Myocyte (in vitro differentiated cells): ENCODE measurements at regions not wholly inside any gene's neighbourhood (a gene's known extent, or its start where the extent isn't known, plus 50 kb on each side); places are given as distances from the start of the nearest gene placed in this dataset.
"Not testable (repeated sequence)": the region's sequence is repeated elsewhere in the genome, so short reads cannot be mapped to it uniquely, and the experiment has no call there.

Experiments
- DNase-seq: peaks from one replicate; pipeline ENCODE4 v3.0.0-alpha.2; 2012; ENCODE audit warnings: low read depth

- DNase-seq = no peak
These were observed 733.0 kb downstream of the GRIK2 start for GRCh38 chr6:102126488-102126887.

- no peak for DNase-seq
These were observed 733.7 kb downstream of the GRIK2 start for GRCh38 chr6:102127253-102127652.

GRCh38 chr6:102137859-102138258 is 744.4 kb downstream of the GRIK2 start:
- DNase-seq = no peak

- no peak for DNase-seq
These were observed 755.7 kb downstream of the GRIK2 start for GRCh38 chr6:102149191-102149590.

- no peak for DNase-seq
These were observed 757.0 kb downstream of the GRIK2 start for GRCh38 chr6:102150549-102150948.

GRCh38 chr6:102154176-102154575 is 760.7 kb downstream of the GRIK2 start:
- DNase-seq = no peak

GRCh38 chr6:102154874-102155273 is 761.4 kb downstream of the GRIK2 start:
- no peak for DNase-seq

- not testable (repeated sequence) for DNase-seq
These were observed 776.3 kb downstream of the GRIK2 start for GRCh38 chr6:102169802-102170201.

- no peak for DNase-seq
These were observed 793.7 kb downstream of the GRIK2 start for GRCh38 chr6:102187186-102187585.

GRCh38 chr6:102195311-102195710 is 801.8 kb downstream of the GRIK2 start:
- no peak for DNase-seq

- DNase-seq = no peak
These were observed 803.7 kb downstream of the GRIK2 start for GRCh38 chr6:102197211-102197610.

GRCh38 chr6:102204351-102204750 is 810.8 kb downstream of the GRIK2 start:
- no peak for DNase-seq

GRCh38 chr6:102215425-102215824 is 821.9 kb downstream of the GRIK2 start:
- peak; percentile 8 for DNase-seq

GRCh38 chr6:102216232-102216631 is 822.7 kb downstream of the GRIK2 start:
- no peak for DNase-seq

GRCh38 chr6:102223942-102224341 is 830.4 kb downstream of the GRIK2 start:
- DNase-seq = no peak

- no peak for DNase-seq
These were observed 835.8 kb downstream of the GRIK2 start for GRCh38 chr6:102229271-102229670.
